ENCODE measurements at regions not wholly inside any gene's neighbourhood (a gene's known extent, or its start where the extent isn't known, plus 50 kb on each side); places are given as distances from the start of the nearest gene placed in this dataset.

DNA sequence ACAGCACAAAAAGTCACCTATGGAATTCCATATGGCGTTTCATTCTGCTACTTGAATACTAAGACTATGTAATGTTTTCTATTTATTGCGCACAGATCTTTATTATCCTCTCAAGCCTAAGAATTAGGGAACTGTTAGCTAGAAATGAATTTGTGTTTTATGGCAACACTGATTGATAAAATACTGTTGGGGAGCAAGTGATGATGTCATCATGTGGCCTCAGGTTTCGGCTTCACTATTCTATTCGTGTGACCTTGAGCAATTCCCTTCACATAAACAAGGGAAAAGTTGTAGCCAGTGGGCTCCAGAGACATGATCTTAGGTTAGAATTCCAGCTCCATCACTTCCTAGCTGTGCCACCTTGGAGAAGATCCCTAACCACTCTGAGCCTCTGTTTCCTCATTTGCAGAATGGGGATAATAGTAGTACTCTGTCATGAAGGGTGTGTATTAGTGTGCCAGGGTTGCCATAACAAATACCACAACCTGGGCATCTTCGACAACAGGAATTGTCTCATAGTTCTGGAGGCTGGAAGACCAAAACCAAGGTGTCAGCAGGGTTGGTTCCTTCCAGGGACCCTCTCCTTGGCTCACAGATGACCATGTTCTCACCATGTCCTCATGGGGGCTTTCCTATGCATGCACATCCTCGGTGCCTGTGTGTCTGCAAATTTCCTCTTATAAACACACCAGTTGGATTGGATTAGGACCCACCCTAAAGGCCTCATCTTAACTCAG lies 371.2 kb downstream of the RRAGC start:
- H3K36me3 ChIP-seq (ENCODE audit: insufficient read depth, low read length): no peaks in the 10 kb centered on the region
- peaks cover 5% of the 10 kb centered on the region for H3K4me1 ChIP-seq (ENCODE audit: insufficient read depth, low read length, severe bottlenecking)
- TF ChIP-seq CTCF (IDR thresholded peaks at IDR 0.05; ENCODE audit: low read length): no peak
- TF ChIP-seq EZH2 (IDR thresholded peaks at IDR 0.05; ENCODE audit: borderline replicate concordance, low read length): no peak
- no peaks in the 10 kb centered on the region; the same call in 1 of the 2 replicates for H3K27me3 ChIP-seq (ENCODE audit: insufficient read depth, low read length)
- no peaks in the 10 kb centered on the region for H3K9me3 ChIP-seq (ENCODE audit: low read length)
- H3K79me2 ChIP-seq (ENCODE audit: insufficient read depth, low read length): no peaks in the 10 kb centered on the region
- H3K9me2 ChIP-seq (ENCODE audit: low read depth, low read length): no peaks in the 10 kb centered on the region
- H4K20me1 ChIP-seq (ENCODE audit: insufficient read depth, low read length): no peaks in the 10 kb centered on the region
- H3K4me3 ChIP-seq (ENCODE audit: low read depth, low read length, poor library complexity, severe bottlenecking): no peak overlapping the region
- H2AFZ ChIP-seq (ENCODE audit: low read length): no peak overlapping the region
- no peak overlapping the region for H3K27ac ChIP-seq (ENCODE audit: low read depth, low read length, poor library complexity, severe bottlenecking)
- H3K4me2 ChIP-seq (ENCODE audit: low read length): no peak overlapping the region
- no peaks in the 10 kb centered on the region for H3F3A ChIP-seq (ENCODE audit: insufficient read depth, low read length)
- no peak overlapping the region for H3K9ac ChIP-seq (ENCODE audit: low read length)

- H4K20me1 ChIP-seq (ENCODE audit: insufficient read depth, low read length): no peaks in the 10 kb centered on the region
- no peak overlapping the region for H3K4me2 ChIP-seq (ENCODE audit: low read length)
- H3K27me3 ChIP-seq (ENCODE audit: insufficient read depth, low read length): no peaks in the 10 kb centered on the region; the same call in 1 of the 2 replicates
- H3K9ac ChIP-seq (ENCODE audit: low read length): no peak overlapping the region
- H3K79me2 ChIP-seq (ENCODE audit: insufficient read depth, low read length): no peaks in the 10 kb centered on the region
- H3K27ac ChIP-seq (ENCODE audit: low read depth, low read length, poor library complexity, severe bottlenecking): no peak overlapping the region
- H3K4me3 ChIP-seq (ENCODE audit: low read depth, low read length, poor library complexity, severe bottlenecking): no peak overlapping the region
- H2AFZ ChIP-seq (ENCODE audit: low read length): no peak overlapping the region
- no peaks in the 10 kb centered on the region for H3K9me2 ChIP-seq (ENCODE audit: low read depth, low read length)
- H3K36me3 ChIP-seq (ENCODE audit: insufficient read depth, low read length): no peaks in the 10 kb centered on the region
- no peaks in the 10 kb centered on the region for H3F3A ChIP-seq (ENCODE audit: insufficient read depth, low read length)
- H3K4me1 ChIP-seq (ENCODE audit: insufficient read depth, low read length, severe bottlenecking): peaks cover 8% of the 10 kb centered on the region
- TF ChIP-seq EZH2 (IDR thresholded peaks at IDR 0.05; ENCODE audit: borderline replicate concordance, low read length) (no peak), CTCF (IDR thresholded peaks at IDR 0.05; ENCODE audit: low read length) (no peak)
- no peaks in the 10 kb centered on the region for H3K9me3 ChIP-seq (ENCODE audit: low read length)
These were observed 372.2 kb downstream of the RRAGC start for GRCh38 chr1:38487396-38487795.

DNA sequence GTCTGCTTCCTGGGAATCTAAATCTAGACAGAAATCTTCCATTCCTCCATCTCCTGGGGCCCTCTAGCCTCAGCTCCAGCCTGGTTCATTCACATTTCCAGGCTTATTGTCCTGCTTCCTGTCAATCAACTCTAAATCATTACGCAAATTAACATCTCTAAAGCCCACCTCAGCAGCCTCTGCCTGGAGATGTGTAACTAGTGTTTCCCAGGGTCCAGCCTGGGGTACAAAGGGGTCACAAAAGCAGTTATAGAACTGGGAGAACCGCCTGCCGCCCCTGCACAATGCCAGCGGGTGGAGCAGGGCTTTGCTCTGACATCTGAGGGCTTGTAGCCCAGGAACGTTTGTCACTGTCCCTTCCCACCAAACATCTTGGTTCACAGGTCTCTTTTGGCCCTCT lies 373.5 kb downstream of the RRAGC start:
- Histone ChIP-seq H3K36me3 (ENCODE audit: insufficient read depth, low read length) (no peaks in the 10 kb centered on the region), H2AFZ (ENCODE audit: low read length) (no peak overlapping the region), H3F3A (ENCODE audit: insufficient read depth, low read length) (no peaks in the 10 kb centered on the region), H3K4me2 (ENCODE audit: low read length) (no peak overlapping the region), H3K4me1 (ENCODE audit: insufficient read depth, low read length, severe bottlenecking) (peaks cover 11% of the 10 kb centered on the region), H4K20me1 (ENCODE audit: insufficient read depth, low read length) (no peaks in the 10 kb centered on the region), H3K27ac (ENCODE audit: low read depth, low read length, poor library complexity, severe bottlenecking) (no peak overlapping the region), H3K9me3 (ENCODE audit: low read length) (no peaks in the 10 kb centered on the region), H3K9ac (ENCODE audit: low read length) (no peak overlapping the region), H3K79me2 (ENCODE audit: insufficient read depth, low read length) (no peaks in the 10 kb centered on the region), H3K4me3 (ENCODE audit: low read depth, low read length, poor library complexity, severe bottlenecking) (no peak overlapping the region), H3K9me2 (ENCODE audit: low read depth, low read length) (no peaks in the 10 kb centered on the region), H3K27me3 (ENCODE audit: insufficient read depth, low read length) (no peaks in the 10 kb centered on the region; the same call in 1 of the 2 replicates)
- TF ChIP-seq EZH2 (IDR thresholded peaks at IDR 0.05; ENCODE audit: borderline replicate concordance, low read length) (no peak), CTCF (IDR thresholded peaks at IDR 0.05; ENCODE audit: low read length) (no peak)

All from OCI-LY1 (cell line).